Liver (tissue), 8 donors: ENCODE measurements at regions not wholly inside any gene's neighbourhood (a gene's known extent, or its start where the extent isn't known, plus 50 kb on each side); places are given as distances from the start of the nearest gene placed in this dataset.

Experiments used
- DNase-seq: peaks from one replicate; pipeline ENCODE4 v3.0.0-alpha.2; 2017; ENCODE audit warnings: low spot score
- H3K27ac ChIP-seq, 2 donors: one replicate each; pipeline ENCODE4 v1.7.0; 2013; ENCODE audit warnings: inconsistent platforms in 2 of 2, low read length in 2 of 2, control low read depth in 1 of 2, low read depth in 1 of 2, mild to moderate bottlenecking in 1 of 2
- H3K27me3 ChIP-seq, 4 donors: one replicate each; pipeline versions ENCODE4 v1.6.1 to v1.7.0; 2013; ENCODE audit warnings: low read length in 3 of 4, inconsistent platforms in 1 of 4, mild to moderate bottlenecking in 1 of 4, moderate library complexity in 1 of 4; ENCODE audit not compliant: control insufficient read depth in 4 of 4, insufficient read depth in 4 of 4
- H3K36me3 ChIP-seq, 4 donors: one replicate each; pipeline versions ENCODE4 v1.6.1 to v1.7.0; 2013; ENCODE audit warnings: low read length in 3 of 4, mild to moderate bottlenecking in 3 of 4, low read depth in 1 of 4, moderate library complexity in 1 of 4; ENCODE audit not compliant: control insufficient read depth in 4 of 4, insufficient read depth in 3 of 4
- H3K4me1 ChIP-seq, 4 donors: one replicate each; pipeline versions ENCODE4 v1.6.1 to v1.7.0; 2013; ENCODE audit warnings: low read length in 3 of 4, mild to moderate bottlenecking in 3 of 4, moderate library complexity in 1 of 4; ENCODE audit not compliant: control insufficient read depth in 4 of 4, insufficient read depth in 4 of 4
- H3K4me3 ChIP-seq, 3 donors: one replicate each; pipeline versions ENCODE4 v1.6.1 to v1.7.0; 2013; ENCODE audit warnings: low read length in 3 of 3, control low read depth in 1 of 3, low read depth in 1 of 3, mild to moderate bottlenecking in 1 of 3
- H3K9ac ChIP-seq, 2 donors: one replicate each; pipeline ENCODE4 v1.7.0; 2013; ENCODE audit warnings: low read length in 2 of 2, mild to moderate bottlenecking in 2 of 2, moderate library complexity in 2 of 2, control low read depth in 1 of 2, low read depth in 1 of 2
- H3K9me3 ChIP-seq, 4 donors: one replicate each; pipeline versions ENCODE4 v1.6.1 to v1.7.0; 2013; ENCODE audit warnings: low read length in 3 of 4; ENCODE audit not compliant: control insufficient read depth in 4 of 4
- ATF3 ChIP-seq: IDR thresholded peaks from 2 replicates; pipeline ENCODE4 v1.6.1; 2016; ENCODE audit warnings: antibody characterized with exemption
- CTCF ChIP-seq: fragments of 150-350 bp; IDR thresholded peaks from 2 replicates; pipeline ENCODE4 v1.5.1; 2017; ENCODE audit warnings: improper control_type of control experiment, low read depth, low read length; ENCODE audit not compliant: missing input control
- EGR1 ChIP-seq, 2 donors: IDR thresholded peaks; 2 replicates each; pipeline ENCODE4 v1.6.1; 2016 to 2018; ENCODE audit warnings: antibody characterized with exemption in 2 of 2, low read depth in 2 of 2
- FOXA1 ChIP-seq: IDR thresholded peaks from 2 replicates; pipeline ENCODE4 v1.6.1; 2016; ENCODE audit warnings: antibody characterized with exemption
- FOXA2 ChIP-seq: IDR thresholded peaks from 2 replicates; pipeline ENCODE4 v1.6.1; 2016; ENCODE audit warnings: antibody characterized with exemption
- GABPA ChIP-seq, 2 donors: IDR thresholded peaks in 1 of 2; conservative IDR thresholded peaks in 1 of 2; 2 replicates each; pipeline ENCODE4 v1.6.1; 2016; ENCODE audit warnings: antibody characterized with exemption in 2 of 2, mild to moderate bottlenecking in 1 of 2, moderate library complexity in 1 of 2
- HNF4A ChIP-seq, 2 donors: conservative IDR thresholded peaks; 2 replicates each; pipeline ENCODE4 v1.6.1; 2016; ENCODE audit warnings: antibody characterized with exemption in 2 of 2, mild to moderate bottlenecking in 2 of 2
- HNF4G ChIP-seq: IDR thresholded peaks from 2 replicates; pipeline ENCODE4 v1.6.1; 2016; ENCODE audit warnings: antibody characterized with exemption
- JUND ChIP-seq, 2 donors: IDR thresholded peaks; 2 replicates each; pipeline ENCODE4 v1.6.1; 2016; ENCODE audit warnings: antibody characterized with exemption in 2 of 2
- MAX ChIP-seq: IDR thresholded peaks from 2 replicates; pipeline ENCODE4 v1.6.1; 2016; ENCODE audit warnings: antibody characterized with exemption
- NR2F2 ChIP-seq: IDR thresholded peaks from 2 replicates; pipeline ENCODE4 v1.6.1; 2016; ENCODE audit warnings: antibody characterized with exemption
- RAD21 ChIP-seq, 2 donors: IDR thresholded peaks; 2 replicates each; pipeline ENCODE4 v1.6.1; 2016; ENCODE audit warnings: antibody characterized with exemption in 2 of 2, mild to moderate bottlenecking in 2 of 2
- RXRA ChIP-seq, 2 donors: IDR thresholded peaks; 2 replicates each; pipeline ENCODE4 v1.6.1; 2017 to 2018; ENCODE audit warnings: antibody characterized with exemption in 2 of 2, mild to moderate bottlenecking in 1 of 2
- TAF1 ChIP-seq: conservative IDR thresholded peaks from 2 replicates; pipeline ENCODE4 v1.6.1; 2016; ENCODE audit warnings: antibody characterized with exemption, mild to moderate bottlenecking
- YY1 ChIP-seq: IDR thresholded peaks from 2 replicates; pipeline ENCODE4 v1.6.1; 2016; ENCODE audit warnings: antibody characterized with exemption, mild to moderate bottlenecking
- WGBS: extraction: QIAGEN DNeasy Blood & Tissue Kit; methylation state at CpG from one replicate; pipeline ENCODE4 v1.1.7; 2013; 5-methylcytosine and 5-hydroxymethylcytosine counted together
- TF ChIP-seq, protein P1 (sequence below): IDR thresholded peaks from 2 replicates; pipeline ENCODE4 v1.6.1; 2016; ENCODE audit warnings: antibody characterized with exemption
- TF ChIP-seq, protein P2 (sequence below): IDR thresholded peaks from 2 replicates; pipeline ENCODE4 v1.6.1; 2016; ENCODE audit warnings: antibody characterized with exemption, mild to moderate bottlenecking
- donor health status: healthy.
- donor health status: healthy.
- donor health status: healthy.
- donor health status: healthy.
- donor health status: healthy.

GRCh38 chr13:50679321-50679720 lies 164.2 kb downstream of the DLEU7 start:
- DNase-seq, result no peak
- H3K4me1 ChIP-seq, result no peaks in the 10 kb centered on the region
- no peak overlapping the region for H3K9ac ChIP-seq
- H3K36me3 ChIP-seq, result no peaks in the 10 kb centered on the region
- no peaks in the 10 kb centered on the region for H3K9me3 ChIP-seq
- H3K4me3 ChIP-seq, result no peak overlapping the region
- TF ChIP-seq TAF1 (no peak), FOXA2 (no peak), EGR1 (IDR thresholded peaks at IDR 0.05; ENCODE audit: low read depth in 2 of 2) (no peak), YY1 (no peak), HNF4A (conservative IDR thresholded peaks at IDR 0.05) (no peak)
- no peak overlapping the region for H3K27ac ChIP-seq
- H3K27me3 ChIP-seq, result no peaks in the 10 kb centered on the region

- no peak overlapping the region for H3K9ac ChIP-seq
- TF ChIP-seq RAD21 (IDR thresholded peaks at IDR 0.05), result no peak
- no peak for TF ChIP-seq HNF4G
- TF ChIP-seq FOXA2, result no peak
- TF ChIP-seq CTCF, result no peak
- no peak for TF ChIP-seq FOXA1
- no peak for TF ChIP-seq NR2F2
- TF ChIP-seq, protein P1, sequence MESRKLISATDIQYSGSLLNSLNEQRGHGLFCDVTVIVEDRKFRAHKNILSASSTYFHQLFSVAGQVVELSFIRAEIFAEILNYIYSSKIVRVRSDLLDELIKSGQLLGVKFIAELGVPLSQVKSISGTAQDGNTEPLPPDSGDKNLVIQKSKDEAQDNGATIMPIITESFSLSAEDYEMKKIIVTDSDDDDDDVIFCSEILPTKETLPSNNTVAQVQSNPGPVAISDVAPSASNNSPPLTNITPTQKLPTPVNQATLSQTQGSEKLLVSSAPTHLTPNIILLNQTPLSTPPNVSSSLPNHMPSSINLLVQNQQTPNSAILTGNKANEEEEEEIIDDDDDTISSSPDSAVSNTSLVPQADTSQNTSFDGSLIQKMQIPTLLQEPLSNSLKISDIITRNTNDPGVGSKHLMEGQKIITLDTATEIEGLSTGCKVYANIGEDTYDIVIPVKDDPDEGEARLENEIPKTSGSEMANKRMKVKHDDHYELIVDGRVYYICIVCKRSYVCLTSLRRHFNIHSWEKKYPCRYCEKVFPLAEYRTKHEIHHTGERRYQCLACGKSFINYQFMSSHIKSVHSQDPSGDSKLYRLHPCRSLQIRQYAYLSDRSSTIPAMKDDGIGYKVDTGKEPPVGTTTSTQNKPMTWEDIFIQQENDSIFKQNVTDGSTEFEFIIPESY, result no peak
- TF ChIP-seq HNF4A (conservative IDR thresholded peaks at IDR 0.05), result no peak
- no peak for TF ChIP-seq RXRA (IDR thresholded peaks at IDR 0.05)
- TF ChIP-seq EGR1 (IDR thresholded peaks at IDR 0.05; ENCODE audit: low read depth in 2 of 2), result no peak
- TF ChIP-seq MAX, result no peak
- no peak for DNase-seq
- no peaks in the 10 kb centered on the region for H3K36me3 ChIP-seq
- H3K27ac ChIP-seq, result no peak overlapping the region
- peaks cover 0 to 2% (median 0%) of the 10 kb centered on the region in 4 donors for H3K4me1 ChIP-seq
- no peaks in the 10 kb centered on the region for H3K27me3 ChIP-seq
- no peaks in the 10 kb centered on the region for H3K9me3 ChIP-seq
- no peak overlapping the region for H3K4me3 ChIP-seq
Observed at GRCh38 chr13:50682002-50682401, 161.5 kb downstream of the DLEU7 start.

DNA sequence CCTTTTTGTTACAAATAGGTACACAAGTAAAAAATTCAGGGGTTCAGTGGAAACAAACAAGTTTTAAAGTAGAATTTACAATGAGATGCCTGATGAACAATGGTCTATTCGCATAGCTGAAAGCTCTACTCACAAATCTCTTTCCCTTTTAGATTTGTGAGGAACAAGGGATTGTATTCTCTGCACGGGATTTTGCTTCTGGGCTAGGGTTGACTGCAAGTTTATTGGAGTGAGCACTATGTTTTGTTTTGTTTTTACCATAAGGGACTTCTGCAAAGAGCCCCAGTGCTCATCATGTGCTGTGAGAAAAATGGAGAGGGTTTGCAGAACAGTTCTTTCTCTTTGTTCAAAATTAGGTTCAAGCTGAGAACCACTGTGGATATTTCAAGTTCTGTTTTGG lies 160.5 kb downstream of the DLEU7 start:
- 83% methylated on average over 2 of the region's 2 CpGs for WGBS
- TF ChIP-seq NR2F2 (no peak), GABPA (IDR thresholded peaks at IDR 0.05 in 1 of 2, conservative IDR thresholded peaks at IDR 0.05 in 1 of 2) (no peak), JUND (IDR thresholded peaks at IDR 0.05) (no peak), ATF3 (no peak), YY1 (no peak), FOXA1 (no peak), RXRA (IDR thresholded peaks at IDR 0.05) (no peak), HNF4A (conservative IDR thresholded peaks at IDR 0.05) (no peak)
- TF ChIP-seq, protein P1, result no peak
- TF ChIP-seq, protein P2, sequence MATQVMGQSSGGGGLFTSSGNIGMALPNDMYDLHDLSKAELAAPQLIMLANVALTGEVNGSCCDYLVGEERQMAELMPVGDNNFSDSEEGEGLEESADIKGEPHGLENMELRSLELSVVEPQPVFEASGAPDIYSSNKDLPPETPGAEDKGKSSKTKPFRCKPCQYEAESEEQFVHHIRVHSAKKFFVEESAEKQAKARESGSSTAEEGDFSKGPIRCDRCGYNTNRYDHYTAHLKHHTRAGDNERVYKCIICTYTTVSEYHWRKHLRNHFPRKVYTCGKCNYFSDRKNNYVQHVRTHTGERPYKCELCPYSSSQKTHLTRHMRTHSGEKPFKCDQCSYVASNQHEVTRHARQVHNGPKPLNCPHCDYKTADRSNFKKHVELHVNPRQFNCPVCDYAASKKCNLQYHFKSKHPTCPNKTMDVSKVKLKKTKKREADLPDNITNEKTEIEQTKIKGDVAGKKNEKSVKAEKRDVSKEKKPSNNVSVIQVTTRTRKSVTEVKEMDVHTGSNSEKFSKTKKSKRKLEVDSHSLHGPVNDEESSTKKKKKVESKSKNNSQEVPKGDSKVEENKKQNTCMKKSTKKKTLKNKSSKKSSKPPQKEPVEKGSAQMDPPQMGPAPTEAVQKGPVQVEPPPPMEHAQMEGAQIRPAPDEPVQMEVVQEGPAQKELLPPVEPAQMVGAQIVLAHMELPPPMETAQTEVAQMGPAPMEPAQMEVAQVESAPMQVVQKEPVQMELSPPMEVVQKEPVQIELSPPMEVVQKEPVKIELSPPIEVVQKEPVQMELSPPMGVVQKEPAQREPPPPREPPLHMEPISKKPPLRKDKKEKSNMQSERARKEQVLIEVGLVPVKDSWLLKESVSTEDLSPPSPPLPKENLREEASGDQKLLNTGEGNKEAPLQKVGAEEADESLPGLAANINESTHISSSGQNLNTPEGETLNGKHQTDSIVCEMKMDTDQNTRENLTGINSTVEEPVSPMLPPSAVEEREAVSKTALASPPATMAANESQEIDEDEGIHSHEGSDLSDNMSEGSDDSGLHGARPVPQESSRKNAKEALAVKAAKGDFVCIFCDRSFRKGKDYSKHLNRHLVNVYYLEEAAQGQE, result no peak

More for the DNA sequence above, 160.5 kb downstream of the DLEU7 start:
- DNase-seq, result no peak
- Histone ChIP-seq H3K9me3 (no peaks in the 10 kb centered on the region), H3K9ac (no peak overlapping the region), H3K36me3 (no peaks in the 10 kb centered on the region), H3K4me3 (no peak overlapping the region), H3K27me3 (no peaks in the 10 kb centered on the region), H3K4me1 (peaks cover 0 to 2% (median 0%) of the 10 kb centered on the region in 4 donors), H3K27ac (no peak overlapping the region)
